GM12891 (cell line): ENCODE measurements at regions not wholly inside any gene's neighbourhood (a gene's known extent, or its start where the extent isn't known, plus 50 kb on each side); places are given as distances from the start of the nearest gene placed in this dataset.

Source experiments
- PAX5 ChIP-seq: IDR thresholded peaks from 2 replicates; pipeline ENCODE4 v1.6.1; 2011; ENCODE audit warnings: low read length, moderate library complexity, mild to moderate bottlenecking; ENCODE audit not compliant: insufficient read depth, severe bottlenecking
- POLR2A ChIP-seq: IDR thresholded peaks from 2 replicates; pipeline ENCODE4 v1.6.1; 2011; ENCODE audit warnings: low read depth, low read length, control low read depth
- POLR2AphosphoS5 ChIP-seq: IDR thresholded peaks from 2 replicates; pipeline ENCODE4 v1.6.1; 2011; ENCODE audit warnings: low read depth, low read length, control low read depth
- POU2F2 ChIP-seq: IDR thresholded peaks from 2 replicates; pipeline ENCODE4 v1.6.1; 2011; ENCODE audit warnings: low read depth, mild to moderate bottlenecking, control low read depth, low read length, moderate library complexity
- SPI1 ChIP-seq: IDR thresholded peaks from 2 replicates; pipeline ENCODE4 v1.6.1; 2011; ENCODE audit warnings: low read depth, low read length, control low read depth
- TAF1 ChIP-seq: IDR thresholded peaks from 2 replicates; pipeline ENCODE4 v1.6.1; 2011; ENCODE audit warnings: low read depth, low read length, control low read depth

GRCh38 chr5:31096238-31096865 lies 97.1 kb upstream of the CDH6 start:
- TF ChIP-seq POLR2AphosphoS5 (no peak), POLR2A (no peak), SPI1 (no peak), TAF1 (no peak), PAX5 (no peak), POU2F2 (no peak)
